SU-DHL-6 (cell line): ENCODE measurements at regions not wholly inside any gene's neighbourhood (a gene's known extent, or its start where the extent isn't known, plus 50 kb on each side); places are given as distances from the start of the nearest gene placed in this dataset.

Experiments used
- CTCF ChIP-seq: fragments of 200-600 bp; sonication (generic); IDR thresholded peaks from one replicate; pipeline ENCODE4 v1.5.1; 2017; ENCODE audit warnings: antibody characterized with exemption, mild to moderate bottlenecking, low read length, moderate library complexity; ENCODE audit not compliant: insufficient read depth, poor library complexity, severe bottlenecking
- EZH2phosphoT487 ChIP-seq: fragments of 200-600 bp; sonication (generic), shearing (Covaris generic); conservative IDR thresholded peaks from 2 replicates; pipeline ENCODE4 v1.6.1; 2018; ENCODE audit warnings: mild to moderate bottlenecking, antibody characterized with exemption, low read length, moderate library complexity, mixed read lengths

GRCh38 chr14:22151121-22151520 is 437.9 kb downstream of the DAD1 start:
- no peak for TF ChIP-seq CTCF
- TF ChIP-seq EZH2phosphoT487: no peak
